ENCODE measurements at regions not wholly inside any gene's neighbourhood (a gene's known extent, or its start where the extent isn't known, plus 50 kb on each side); places are given as distances from the start of the nearest gene placed in this dataset.

DNA sequence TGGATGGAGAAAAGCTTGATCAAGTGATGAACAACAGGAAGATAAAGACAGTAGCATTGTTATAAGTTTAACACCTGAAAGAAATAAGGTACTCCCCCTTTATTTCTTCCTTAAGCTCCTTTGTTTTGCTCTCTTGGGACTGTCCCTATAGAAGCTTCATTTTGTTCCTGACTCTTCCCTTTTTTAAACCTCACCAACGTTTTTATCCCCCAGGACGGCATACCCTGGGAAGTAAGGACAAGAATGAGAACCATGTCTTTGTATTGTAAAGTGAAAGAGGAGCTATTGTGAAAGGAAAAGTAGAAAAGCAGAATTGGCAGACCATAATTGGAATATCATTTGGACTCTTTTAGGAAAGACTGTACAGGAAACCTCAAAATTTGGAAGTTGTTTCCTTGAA, 1368.6 kb upstream of the C9orf72 start:
- no peak overlapping the region for H3K4me3 ChIP-seq (ENCODE audit: low read depth, low read length)
- TF ChIP-seq, protein P1, sequence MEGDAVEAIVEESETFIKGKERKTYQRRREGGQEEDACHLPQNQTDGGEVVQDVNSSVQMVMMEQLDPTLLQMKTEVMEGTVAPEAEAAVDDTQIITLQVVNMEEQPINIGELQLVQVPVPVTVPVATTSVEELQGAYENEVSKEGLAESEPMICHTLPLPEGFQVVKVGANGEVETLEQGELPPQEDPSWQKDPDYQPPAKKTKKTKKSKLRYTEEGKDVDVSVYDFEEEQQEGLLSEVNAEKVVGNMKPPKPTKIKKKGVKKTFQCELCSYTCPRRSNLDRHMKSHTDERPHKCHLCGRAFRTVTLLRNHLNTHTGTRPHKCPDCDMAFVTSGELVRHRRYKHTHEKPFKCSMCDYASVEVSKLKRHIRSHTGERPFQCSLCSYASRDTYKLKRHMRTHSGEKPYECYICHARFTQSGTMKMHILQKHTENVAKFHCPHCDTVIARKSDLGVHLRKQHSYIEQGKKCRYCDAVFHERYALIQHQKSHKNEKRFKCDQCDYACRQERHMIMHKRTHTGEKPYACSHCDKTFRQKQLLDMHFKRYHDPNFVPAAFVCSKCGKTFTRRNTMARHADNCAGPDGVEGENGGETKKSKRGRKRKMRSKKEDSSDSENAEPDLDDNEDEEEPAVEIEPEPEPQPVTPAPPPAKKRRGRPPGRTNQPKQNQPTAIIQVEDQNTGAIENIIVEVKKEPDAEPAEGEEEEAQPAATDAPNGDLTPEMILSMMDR (IDR thresholded peaks at IDR 0.05; ENCODE audit: low read depth, low read length): no peak

DNA sequence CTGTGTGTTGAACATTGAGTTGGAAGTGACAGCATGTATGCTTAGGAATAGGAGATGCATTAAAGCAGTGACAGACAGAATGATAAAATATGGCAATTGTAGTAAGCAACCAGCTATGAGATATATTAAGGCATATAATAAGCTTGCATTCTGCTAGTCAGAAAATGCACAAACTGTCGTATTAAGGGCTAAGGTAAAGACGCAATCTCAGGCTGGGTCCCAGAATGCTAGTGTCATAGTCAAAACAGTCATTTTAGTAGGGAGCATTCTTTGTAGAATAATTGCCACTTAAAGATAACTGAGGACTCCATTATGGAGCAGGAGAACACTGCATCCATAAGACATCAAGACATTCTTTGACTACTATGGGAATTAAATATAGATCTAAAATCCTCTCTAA, 1369.7 kb upstream of the C9orf72 start:
- TF ChIP-seq, protein P1 (IDR thresholded peaks at IDR 0.05; ENCODE audit: low read depth, low read length): no peak
- H3K4me3 ChIP-seq (ENCODE audit: low read depth, low read length): no peak overlapping the region

DNA sequence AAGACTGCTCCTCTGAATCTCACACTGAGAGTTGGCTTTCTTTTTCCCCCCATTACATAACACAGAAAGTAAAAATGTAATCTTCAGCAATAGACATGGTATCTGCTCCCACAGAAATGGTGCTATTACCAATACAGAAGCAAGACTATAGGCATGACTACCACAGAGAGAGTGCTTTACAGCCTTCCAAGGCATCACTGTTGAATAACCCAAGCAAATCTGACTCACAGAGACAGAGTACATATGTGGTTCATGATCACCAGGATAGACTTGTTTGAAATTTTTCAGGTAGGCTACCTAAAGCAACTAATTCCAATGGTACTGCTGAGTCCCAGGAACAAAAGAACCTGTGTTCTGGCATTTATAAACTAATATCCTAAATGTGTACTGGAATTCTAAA, 1373.4 kb upstream of the C9orf72 start:
- TF ChIP-seq, protein P1 (IDR thresholded peaks at IDR 0.05; ENCODE audit: low read depth, low read length): no peak
- no peak overlapping the region for H3K4me3 ChIP-seq (ENCODE audit: low read depth, low read length)

DNA sequence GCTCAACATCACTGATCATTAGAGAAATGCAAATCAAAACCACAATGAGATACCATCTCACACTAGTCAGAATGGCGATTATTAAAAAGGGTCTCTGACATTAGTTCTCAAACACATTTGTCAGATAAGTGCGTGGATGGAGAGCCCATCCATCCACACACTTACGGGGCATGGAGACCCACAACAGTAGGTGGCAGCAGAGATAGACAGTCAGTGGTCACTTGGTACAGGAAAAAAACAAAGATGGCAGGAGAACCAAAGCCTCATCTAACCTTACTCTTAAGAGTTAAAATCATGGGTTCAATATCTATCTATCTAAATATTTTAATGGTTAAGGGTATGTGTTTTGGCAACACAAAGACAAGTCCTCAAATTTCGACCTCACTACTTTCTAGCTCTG, 1378.7 kb upstream of the C9orf72 start:
- H3K4me3 ChIP-seq (ENCODE audit: low read depth, low read length): no peak overlapping the region
- TF ChIP-seq, protein P1 (IDR thresholded peaks at IDR 0.05; ENCODE audit: low read depth, low read length): no peak

DNA sequence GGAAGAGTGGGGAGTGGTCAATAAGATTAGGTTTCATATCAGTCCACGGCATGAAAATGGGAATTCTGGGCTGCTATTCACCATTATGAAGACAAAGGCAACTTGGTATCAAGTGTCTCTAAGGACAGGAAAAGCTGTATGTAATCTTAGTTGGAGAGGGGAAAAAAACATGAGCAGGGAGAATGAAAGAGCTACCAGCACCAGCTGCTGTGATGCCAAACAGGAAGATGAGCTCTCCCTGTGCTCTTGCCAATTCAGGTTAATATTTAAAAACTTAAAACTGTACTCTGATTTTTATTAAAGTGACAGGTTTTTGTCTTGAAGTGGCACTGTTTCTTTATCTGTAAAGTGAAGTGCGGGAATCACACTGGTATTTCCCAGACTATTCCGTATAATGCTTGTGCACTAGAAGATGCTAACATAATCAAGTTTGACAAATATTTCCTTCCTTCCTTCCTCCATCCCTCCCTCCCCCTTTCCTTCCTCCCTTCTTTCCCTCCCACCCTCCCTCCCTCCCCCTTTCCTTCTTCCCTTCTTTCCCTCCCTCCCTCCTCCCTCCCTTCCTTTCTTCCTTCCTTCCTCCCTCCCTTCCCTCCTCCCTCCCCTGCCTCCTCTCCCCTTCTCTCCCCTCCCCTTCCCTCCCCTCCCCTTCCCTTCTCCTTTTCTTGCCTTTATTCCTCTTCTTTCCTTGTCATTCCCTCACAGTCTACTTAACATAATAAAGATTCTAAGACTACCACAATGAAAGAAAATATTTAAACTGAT, 1383.0 kb upstream of the C9orf72 start:
- TF ChIP-seq, protein P1 (IDR thresholded peaks at IDR 0.05; ENCODE audit: low read depth, low read length): no peak
- no peak overlapping the region for H3K4me3 ChIP-seq (ENCODE audit: low read depth, low read length)

DNA sequence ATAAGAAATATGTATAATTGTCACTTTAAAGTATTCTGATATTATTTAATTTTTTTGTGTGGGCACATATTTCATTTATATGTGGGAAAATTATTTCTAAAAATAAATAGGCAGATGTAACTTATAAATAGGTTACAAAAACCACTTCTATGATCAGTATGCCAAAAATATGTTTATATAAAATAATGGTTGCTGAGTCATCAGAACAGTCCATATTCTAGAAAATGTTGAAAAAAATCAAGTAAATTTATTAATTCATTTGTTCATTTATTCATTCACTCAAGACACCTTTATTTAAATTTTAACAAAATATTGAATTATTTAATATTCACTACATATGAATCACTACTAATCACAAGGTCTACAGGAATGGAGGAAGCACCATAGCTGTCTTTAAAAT, 1387.3 kb upstream of the C9orf72 start:
- no peak overlapping the region for H3K4me3 ChIP-seq (ENCODE audit: low read depth, low read length)
- TF ChIP-seq, protein P1 (IDR thresholded peaks at IDR 0.05; ENCODE audit: low read depth, low read length): no peak

GRCh38 chr9:28961623-28962022, 1388.3 kb upstream of the C9orf72 start:
- H3K4me3 ChIP-seq (ENCODE audit: low read depth, low read length): no peak overlapping the region
- TF ChIP-seq, protein P1 (IDR thresholded peaks at IDR 0.05; ENCODE audit: low read depth, low read length): no peak

Data from WI38 (cell line).